Naive thymus-derived CD8-positive, alpha-beta T cell (primary cell): ENCODE measurements at regions not wholly inside any gene's neighbourhood (a gene's known extent, or its start where the extent isn't known, plus 50 kb on each side); places are given as distances from the start of the nearest gene placed in this dataset.
"Not testable (repeated sequence)": the region's sequence is repeated elsewhere in the genome, so short reads cannot be mapped to it uniquely, and the experiment has no call there.

ENCODE experiments used
- ATAC-seq, 2 donors: fragments of 150-1000 bp; cut with Tn5 transposase in 1 of 2; sonication (Bioruptor Pico), chemical (Tn5 transposase) in 1 of 2; 1 replicate in 1 of 2; 2 replicates in 1 of 2; pipeline ENCODE4 v1.10.0; 2021; ENCODE audit warnings: mild to moderate bottlenecking in 2 of 2, moderate library complexity in 2 of 2
- POLR2A ChIA-PET: fragments of 350-600 bp; sonication (Branson Sonifier 250); formaldehyde crosslinking; loops from one replicate; lab custom pipeline; 2021; ENCODE audit warnings: antibody characterized with exemption; lab: Charles Lee
- DNase-seq, 10 donors: peaks; one replicate each; pipeline versions ENCODE4 v3.0.0 to v3.0.0-alpha.2; 2020 to 2022
- H3K27ac Mint-ChIP-seq, 10 donors: one replicate each; pipeline ENCODE4 v1.8.0; 2020 to 2022; ENCODE audit warnings: mild to moderate bottlenecking in 10 of 10, mixed read lengths in 10 of 10, moderate library complexity in 4 of 10, inconsistent platforms in 1 of 10
- H3K27me3 Mint-ChIP-seq, 5 donors: one replicate each; pipeline ENCODE4 v1.8.0; 2021 to 2022; ENCODE audit warnings: mixed read lengths in 5 of 5
- H3K36me3 Mint-ChIP-seq, 3 donors: one replicate each; pipeline ENCODE4 v1.8.0; 2020 to 2022; ENCODE audit warnings: mixed read lengths in 3 of 3, mild to moderate bottlenecking in 2 of 3, inconsistent platforms in 1 of 3
- H3K4me1 Mint-ChIP-seq, 4 donors: one replicate each; pipeline ENCODE4 v1.8.0; 2021 to 2022; ENCODE audit warnings: mixed read lengths in 4 of 4
- H3K4me3 Mint-ChIP-seq, 10 donors: one replicate each; pipeline ENCODE4 v1.8.0; 2020 to 2022; ENCODE audit warnings: mild to moderate bottlenecking in 10 of 10, mixed read lengths in 10 of 10, moderate library complexity in 6 of 10, inconsistent platforms in 1 of 10
- H3K9me3 Mint-ChIP-seq, 9 donors: one replicate each; pipeline ENCODE4 v1.8.0; 2020 to 2022; ENCODE audit warnings: mixed read lengths in 9 of 9, mild to moderate bottlenecking in 3 of 9, inconsistent platforms in 1 of 9, moderate library complexity in 1 of 9

DNA sequence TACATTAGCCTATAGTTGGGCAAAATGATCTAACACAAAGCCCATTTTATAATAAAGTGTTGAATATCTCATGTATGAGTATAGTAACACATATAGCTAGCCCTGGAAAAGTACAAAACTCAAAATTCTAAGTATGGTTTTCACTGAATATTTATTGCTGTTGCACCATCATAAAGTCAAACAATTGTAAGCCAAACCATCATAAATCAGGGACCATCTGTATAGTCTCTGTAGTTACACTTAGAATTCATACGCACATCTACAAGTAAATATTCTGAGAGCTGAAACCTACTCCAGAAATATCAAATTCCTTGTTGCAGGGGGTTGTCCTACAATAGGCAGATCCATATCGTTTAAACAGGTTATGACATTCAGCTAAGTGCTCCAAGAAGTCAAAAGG, 817.3 kb downstream of the BCKDHB start:
- H3K9me3 Mint-ChIP-seq, result peaks cover 0 to 14% (median 0%) of the 10 kb centered on the region in 9 donors
- ATAC-seq (no peak), DNase-seq (no peak)
- H3K27ac Mint-ChIP-seq, result no peak overlapping the region
- no peaks in the 10 kb centered on the region for H3K36me3 Mint-ChIP-seq
- H3K4me1 Mint-ChIP-seq, result no peaks in the 10 kb centered on the region
- no peaks in the 10 kb centered on the region for H3K27me3 Mint-ChIP-seq
- H3K4me3 Mint-ChIP-seq, result no peak overlapping the region
- POLR2A ChIA-PET, result no interaction called here

DNA sequence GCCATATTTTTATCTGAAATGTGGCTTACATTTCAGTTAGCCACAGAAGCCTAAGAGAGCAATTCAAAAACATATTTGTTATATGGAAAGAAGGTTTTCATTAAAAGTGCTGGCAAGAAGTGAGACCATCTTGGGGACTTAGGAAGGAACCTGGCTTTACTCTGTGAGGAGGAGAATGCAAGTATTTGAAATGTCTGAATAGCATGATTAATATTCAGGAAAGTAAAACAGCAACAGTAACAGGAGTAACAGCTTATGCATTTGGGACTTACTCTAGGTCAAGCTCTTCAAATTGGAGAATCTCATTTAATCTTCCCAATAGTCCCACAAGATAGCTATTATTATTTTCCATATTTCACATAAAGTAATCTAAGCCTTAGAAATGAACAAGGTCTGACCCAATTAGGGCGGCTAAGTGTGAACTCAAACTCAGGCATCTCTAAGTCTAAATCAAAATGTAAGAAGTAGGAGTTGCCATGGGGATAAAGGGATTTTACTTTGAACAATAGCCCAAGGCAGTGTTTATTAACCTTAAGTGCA, 816.5 kb downstream of the BCKDHB start:
- ATAC-seq, result no peak
- POLR2A ChIA-PET, result no interaction called here
- Mint-ChIP-seq H3K27ac (no peak overlapping the region), H3K9me3 (peaks cover 0 to 14% (median 0%) of the 10 kb centered on the region in 9 donors), H3K4me3 (no peak overlapping the region), H3K4me1 (no peaks in the 10 kb centered on the region), H3K27me3 (no peaks in the 10 kb centered on the region), H3K36me3 (no peaks in the 10 kb centered on the region)
- DNase-seq, result no peak

DNA sequence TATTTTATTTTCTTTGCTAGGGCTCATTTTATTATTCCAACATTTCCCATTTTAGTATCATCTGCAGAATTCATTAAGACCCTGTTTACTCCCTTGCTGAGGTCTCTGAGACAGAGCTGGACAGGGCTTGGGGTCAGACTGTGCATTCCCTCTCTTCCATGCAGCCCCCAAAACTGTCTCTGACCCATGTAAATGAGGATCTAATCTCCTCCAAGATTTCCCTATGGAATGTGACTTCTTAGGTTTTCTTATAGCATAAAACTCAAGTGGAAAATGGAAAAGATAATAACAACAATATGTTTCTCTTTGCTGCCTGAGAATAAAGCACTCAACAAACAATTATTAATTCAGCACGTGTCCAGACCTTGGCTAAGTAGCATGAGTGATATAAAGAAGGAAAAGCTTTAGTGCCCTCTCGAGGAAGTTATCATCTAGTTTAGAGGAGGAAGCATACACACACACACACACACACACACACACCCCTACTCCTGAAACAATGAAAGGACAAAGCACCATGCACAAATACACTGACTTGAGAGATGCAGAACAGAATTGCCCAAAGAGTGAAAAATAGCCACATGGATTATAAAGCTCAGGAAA, 815.5 kb downstream of the BCKDHB start:
- DNase-seq (no peak), ATAC-seq (no peak)
- H3K4me1 Mint-ChIP-seq, result no peaks in the 10 kb centered on the region
- peaks cover 0 to 8% (median 0%) of the 10 kb centered on the region in 9 donors for H3K9me3 Mint-ChIP-seq
- H3K27me3 Mint-ChIP-seq, result no peaks in the 10 kb centered on the region
- H3K27ac Mint-ChIP-seq, result no peak overlapping the region
- H3K4me3 Mint-ChIP-seq, result no peak overlapping the region
- POLR2A ChIA-PET, result no interaction called here
- H3K36me3 Mint-ChIP-seq, result no peaks in the 10 kb centered on the region

- POLR2A ChIA-PET, result no interaction called here
- DNase-seq, result no peak
- H3K36me3 Mint-ChIP-seq, result no peaks in the 10 kb centered on the region
- no peak overlapping the region for H3K27ac Mint-ChIP-seq
- no peaks in the 10 kb centered on the region for H3K4me1 Mint-ChIP-seq
- no peak overlapping the region for H3K4me3 Mint-ChIP-seq
- no peaks in the 10 kb centered on the region for H3K27me3 Mint-ChIP-seq
- peaks cover 0 to 5% (median 2%) of the 10 kb centered on the region in 9 donors for H3K9me3 Mint-ChIP-seq
- no peak for ATAC-seq
Measured at GRCh38 chr6:80907831-80908230, 801.4 kb downstream of the BCKDHB start.

DNA sequence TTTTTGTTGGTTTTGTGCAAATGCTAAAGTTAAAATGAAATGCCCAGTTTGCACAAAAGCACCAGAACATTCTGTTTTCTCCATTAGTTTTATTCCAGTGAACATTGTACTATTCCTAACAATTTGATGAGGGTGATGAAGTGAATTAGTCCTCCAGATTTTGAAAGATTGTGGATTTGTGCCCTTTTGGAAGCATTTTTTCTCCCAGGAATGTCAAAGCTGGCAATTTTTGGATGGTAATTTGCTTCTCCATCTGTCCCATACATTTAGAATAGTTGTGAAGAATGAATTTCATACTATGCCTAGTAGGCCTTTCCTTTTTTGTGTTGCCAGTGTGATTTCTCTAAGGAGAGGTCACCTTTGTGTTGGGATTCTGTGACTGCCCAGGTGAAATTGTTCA, 797.2 kb downstream of the BCKDHB start:
- H3K4me1 Mint-ChIP-seq, result no peaks in the 10 kb centered on the region
- ATAC-seq (no peak), DNase-seq (no peak)
- H3K27ac Mint-ChIP-seq, result no peak overlapping the region
- H3K36me3 Mint-ChIP-seq, result no peaks in the 10 kb centered on the region
- no peaks in the 10 kb centered on the region for H3K27me3 Mint-ChIP-seq
- no peak overlapping the region for H3K4me3 Mint-ChIP-seq
- POLR2A ChIA-PET, result no interaction called here
- peaks cover 0 to 12% (median 8%) of the 10 kb centered on the region in 9 donors for H3K9me3 Mint-ChIP-seq

- Mint-ChIP-seq H3K4me1 (no peaks in the 10 kb centered on the region), H3K27me3 (no peaks in the 10 kb centered on the region), H3K27ac (no peak overlapping the region), H3K36me3 (no peaks in the 10 kb centered on the region), H3K4me3 (no peak overlapping the region), H3K9me3 (peaks cover 0 to 3% (median 0%) of the 10 kb centered on the region in 9 donors)
- DNase-seq, result no peak
- POLR2A ChIA-PET, result no interaction called here
- no peak for ATAC-seq
Measured at GRCh38 chr6:80886475-80886874, 780.0 kb downstream of the BCKDHB start.

DNA sequence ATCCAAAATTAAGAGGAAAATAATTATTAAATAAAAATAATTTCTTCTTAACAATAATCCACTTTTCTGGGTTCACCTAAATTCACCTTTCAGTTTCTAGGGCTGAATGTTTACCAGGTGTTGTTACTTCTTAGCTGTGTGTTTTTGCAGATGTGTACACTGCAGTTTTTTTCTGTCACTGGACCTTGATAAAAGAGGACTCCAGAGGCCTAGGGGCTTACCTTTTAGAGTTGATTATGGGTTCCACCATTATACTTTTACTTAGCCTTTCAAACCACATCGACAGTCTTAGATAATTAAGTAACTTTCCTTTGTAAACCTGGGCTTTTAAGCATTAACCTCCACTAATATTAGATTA, 766.5 kb downstream of the BCKDHB start:
- no peak overlapping the region for H3K27ac Mint-ChIP-seq
- POLR2A ChIA-PET, result no interaction called here

DNA sequence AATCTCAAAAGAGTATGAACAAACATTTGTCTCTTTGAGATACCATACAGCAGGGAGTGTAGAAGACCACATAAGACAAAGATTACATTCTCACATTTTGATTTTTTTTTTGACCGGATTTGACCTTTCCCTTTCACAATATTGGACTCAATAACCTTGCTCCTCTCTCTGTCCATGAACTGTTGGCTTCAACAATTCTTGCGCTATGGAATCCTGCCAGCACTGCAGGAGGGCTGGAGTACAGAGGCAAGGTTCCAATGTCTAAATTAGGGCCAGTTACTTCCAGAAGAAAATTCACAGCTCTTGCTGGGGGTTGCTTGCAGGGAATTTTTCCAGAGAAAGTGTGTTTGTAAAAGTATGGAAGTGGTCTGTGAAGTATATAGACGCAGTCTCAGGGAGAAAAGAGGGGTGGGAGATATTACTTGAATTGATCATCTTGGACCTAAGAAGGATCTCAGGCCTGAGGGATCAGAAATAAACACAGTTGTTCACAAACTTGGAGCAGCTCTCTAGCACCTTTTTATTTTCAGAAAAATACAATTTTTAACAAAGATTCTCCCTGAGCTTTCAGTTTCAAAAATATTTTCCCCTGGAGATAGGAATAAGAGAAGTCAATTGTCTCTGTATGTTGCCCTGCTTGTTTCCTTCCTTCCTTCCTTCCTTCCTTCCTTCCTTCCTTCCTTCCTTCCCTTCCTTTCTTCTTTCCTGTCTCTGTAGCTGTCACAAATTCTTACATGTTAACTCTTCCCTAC, 765.9 kb downstream of the BCKDHB start:
- Mint-ChIP-seq H3K4me3 (no peak overlapping the region), H3K27me3 (no peaks in the 10 kb centered on the region), H3K27ac (no peak overlapping the region), H3K9me3 (peaks cover 5 to 30% (median 9%) of the 10 kb centered on the region in 9 donors), H3K4me1 (no peaks in the 10 kb centered on the region), H3K36me3 (no peaks in the 10 kb centered on the region)
- POLR2A ChIA-PET, result no interaction called here
- ATAC-seq (no peak), DNase-seq (no peak)

More for the DNA sequence above, 766.5 kb downstream of the BCKDHB start:
- ATAC-seq (no peak), DNase-seq (no peak)
- H3K36me3 Mint-ChIP-seq, result no peaks in the 10 kb centered on the region
- peaks cover 5 to 29% (median 12%) of the 10 kb centered on the region in 9 donors for H3K9me3 Mint-ChIP-seq
- no peaks in the 10 kb centered on the region for H3K27me3 Mint-ChIP-seq
- H3K4me1 Mint-ChIP-seq, result no peaks in the 10 kb centered on the region
- no peak overlapping the region for H3K4me3 Mint-ChIP-seq

GRCh38 chr6:80862756-80863155, 756.3 kb downstream of the BCKDHB start:
- ATAC-seq (no peak), DNase-seq (no peak)
- Mint-ChIP-seq H3K27me3 (no peaks in the 10 kb centered on the region), H3K4me3 (no peak overlapping the region), H3K9me3 (peaks cover 0 to 28% (median 5%) of the 10 kb centered on the region in 9 donors), H3K36me3 (no peaks in the 10 kb centered on the region), H3K27ac (no peak overlapping the region), H3K4me1 (no peaks in the 10 kb centered on the region)
- POLR2A ChIA-PET, result no interaction called here

DNA sequence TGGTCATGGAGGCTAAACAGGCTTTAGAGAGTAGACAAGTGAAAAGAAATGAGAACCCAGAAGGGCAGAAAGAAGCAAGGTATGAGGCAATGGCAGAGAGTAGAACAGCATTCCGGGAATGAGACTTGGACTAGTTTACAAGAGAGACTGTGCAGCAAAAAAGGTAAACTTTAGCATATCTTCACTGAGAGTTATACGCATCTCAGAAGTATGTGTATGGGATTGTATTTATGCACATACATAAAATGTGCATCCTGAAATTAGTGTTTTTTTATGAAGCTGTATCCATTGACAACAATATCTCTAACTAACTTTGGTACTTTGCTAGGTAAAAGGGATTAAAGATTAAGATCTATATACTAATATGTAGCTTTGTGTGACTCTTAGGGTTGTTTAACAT, 753.6 kb downstream of the BCKDHB start:
- no peak overlapping the region for H3K4me3 Mint-ChIP-seq
- H3K27me3 Mint-ChIP-seq, result no peaks in the 10 kb centered on the region
- H3K27ac Mint-ChIP-seq, result no peak overlapping the region
- POLR2A ChIA-PET, result no interaction called here
- H3K36me3 Mint-ChIP-seq, result no peaks in the 10 kb centered on the region
- peaks cover 0 to 30% (median 7%) of the 10 kb centered on the region in 9 donors for H3K9me3 Mint-ChIP-seq
- no peak for DNase-seq
- no peak for ATAC-seq
- H3K4me1 Mint-ChIP-seq, result no peaks in the 10 kb centered on the region

DNA sequence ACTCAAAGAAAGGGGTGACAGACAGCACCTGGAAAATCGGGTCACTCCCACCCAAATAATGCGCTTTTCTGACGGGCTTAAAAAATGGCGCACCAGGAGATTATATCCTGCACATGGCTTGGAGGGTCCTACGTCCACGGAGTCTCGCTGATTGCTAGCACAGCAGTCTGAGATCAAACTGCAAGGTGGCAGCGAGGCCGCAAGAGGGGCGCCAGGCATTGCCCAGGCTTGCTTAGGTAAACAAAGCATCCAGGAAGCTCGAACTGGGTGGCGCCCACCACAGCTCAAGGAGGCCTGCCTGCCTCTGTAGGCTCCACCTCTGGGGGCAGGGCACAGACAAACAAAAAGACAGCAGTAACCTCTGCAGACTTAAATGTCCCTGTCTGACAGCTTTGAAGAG, 741.5 kb downstream of the BCKDHB start:
- H3K9me3 Mint-ChIP-seq, result peaks cover 13 to 35% (median 23%) of the 10 kb centered on the region in 9 donors
- H3K36me3 Mint-ChIP-seq, result peaks cover 0 to 18% (median 0%) of the 10 kb centered on the region in 3 donors
- POLR2A ChIA-PET, H3K4me3 Mint-ChIP-seq, H3K4me1 Mint-ChIP-seq, H3K27ac Mint-ChIP-seq, ATAC-seq, H3K27me3 Mint-ChIP-seq, DNase-seq: not testable (repeated sequence)

DNA sequence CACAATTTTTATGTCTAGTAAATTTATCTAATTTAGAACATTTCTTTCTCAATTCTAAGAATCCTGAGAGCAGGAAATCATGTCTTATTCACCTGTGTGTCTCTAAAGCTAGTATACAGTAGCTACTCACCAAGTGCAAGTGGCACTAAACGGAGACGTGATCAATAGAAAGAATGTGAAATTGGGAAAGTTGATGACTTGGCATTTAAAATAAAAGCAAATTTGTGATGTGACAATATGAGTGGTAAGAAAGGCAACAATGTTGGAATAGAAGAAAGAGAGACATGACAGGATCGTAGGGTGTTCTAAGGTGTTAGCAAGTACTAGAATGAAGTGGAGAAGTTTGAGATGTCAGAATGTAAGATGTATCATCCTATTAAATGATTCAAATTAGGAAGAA, 725.9 kb downstream of the BCKDHB start:
- Mint-ChIP-seq H3K9me3 (peaks cover 0 to 6% (median 2%) of the 10 kb centered on the region in 9 donors), H3K4me3 (no peak overlapping the region), H3K27ac (no peak overlapping the region), H3K27me3 (no peaks in the 10 kb centered on the region), H3K4me1 (no peaks in the 10 kb centered on the region), H3K36me3 (no peaks in the 10 kb centered on the region)
- POLR2A ChIA-PET, result no interaction called here
- ATAC-seq (no peak), DNase-seq (no peak)

DNA sequence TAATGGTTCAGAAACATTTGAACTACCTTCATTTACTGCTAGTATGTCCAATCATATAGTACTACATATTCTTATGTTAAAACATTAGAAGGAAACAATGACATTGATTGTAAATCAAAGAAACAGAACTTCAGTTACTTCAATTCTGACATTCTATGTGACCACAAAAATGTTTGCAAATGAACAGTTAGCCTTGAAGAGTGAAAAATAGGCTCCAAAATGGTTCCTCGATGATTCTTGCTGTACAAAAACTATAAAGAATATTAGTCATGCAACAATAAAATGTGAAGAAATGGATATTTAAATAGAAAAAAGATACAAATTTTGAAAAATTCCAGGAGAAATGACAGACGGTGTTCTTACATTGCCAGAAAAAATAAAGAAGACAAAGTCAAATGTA, 686.9 kb downstream of the BCKDHB start:
- Mint-ChIP-seq H3K4me1 (no peaks in the 10 kb centered on the region), H3K36me3 (no peaks in the 10 kb centered on the region), H3K27me3 (no peaks in the 10 kb centered on the region), H3K9me3 (peaks cover 0 to 9% (median 0%) of the 10 kb centered on the region in 9 donors), H3K27ac (no peak overlapping the region), H3K4me3 (no peak overlapping the region)
- POLR2A ChIA-PET, result no interaction called here
- DNase-seq (no peak), ATAC-seq (no peak)
